Fibroblast of mammary gland (primary cell): ENCODE measurements at regions not wholly inside any gene's neighbourhood (a gene's known extent, or its start where the extent isn't known, plus 50 kb on each side); places are given as distances from the start of the nearest gene placed in this dataset.

Experiments
- DNase-seq: peaks from one replicate; pipeline ENCODE4 v3.0.0-alpha.2; 2010; ENCODE audit warnings: low read depth
- H3K4me3 ChIP-seq: 2 replicates; pipeline ENCODE4 v1.5.1; 2011; ENCODE audit warnings: low read depth, mild to moderate bottlenecking, low read length, moderate library complexity; ENCODE audit not compliant: control insufficient read depth
- TF ChIP-seq, protein P1 (sequence below): conservative IDR thresholded peaks from 2 replicates; pipeline ENCODE4 v1.5.1; 2011; ENCODE audit warnings: low read depth, low read length, inconsistent platforms; ENCODE audit not compliant: control insufficient read depth, insufficient read depth

DNA sequence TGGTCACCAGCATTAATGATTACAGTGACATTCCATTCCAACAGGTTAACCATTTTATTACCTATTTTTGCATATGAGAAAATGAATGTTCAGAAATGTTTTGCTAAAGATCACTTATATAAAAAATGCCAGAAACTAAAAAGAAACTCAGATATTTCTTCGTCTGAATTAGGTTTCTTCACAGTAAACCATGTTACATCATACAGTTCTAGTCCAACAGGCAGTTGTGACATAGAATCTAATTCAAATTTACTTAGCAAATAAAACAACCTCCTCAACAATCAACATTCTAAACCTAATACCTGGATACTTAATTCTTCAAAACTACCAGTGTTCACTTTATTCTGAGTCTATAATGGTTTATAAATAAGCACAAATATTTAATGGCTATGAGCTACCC is 416.3 kb upstream of the LRRTM4 start:
- DNase-seq = no peak
- no peak overlapping the region for H3K4me3 ChIP-seq
- TF ChIP-seq, protein P1, sequence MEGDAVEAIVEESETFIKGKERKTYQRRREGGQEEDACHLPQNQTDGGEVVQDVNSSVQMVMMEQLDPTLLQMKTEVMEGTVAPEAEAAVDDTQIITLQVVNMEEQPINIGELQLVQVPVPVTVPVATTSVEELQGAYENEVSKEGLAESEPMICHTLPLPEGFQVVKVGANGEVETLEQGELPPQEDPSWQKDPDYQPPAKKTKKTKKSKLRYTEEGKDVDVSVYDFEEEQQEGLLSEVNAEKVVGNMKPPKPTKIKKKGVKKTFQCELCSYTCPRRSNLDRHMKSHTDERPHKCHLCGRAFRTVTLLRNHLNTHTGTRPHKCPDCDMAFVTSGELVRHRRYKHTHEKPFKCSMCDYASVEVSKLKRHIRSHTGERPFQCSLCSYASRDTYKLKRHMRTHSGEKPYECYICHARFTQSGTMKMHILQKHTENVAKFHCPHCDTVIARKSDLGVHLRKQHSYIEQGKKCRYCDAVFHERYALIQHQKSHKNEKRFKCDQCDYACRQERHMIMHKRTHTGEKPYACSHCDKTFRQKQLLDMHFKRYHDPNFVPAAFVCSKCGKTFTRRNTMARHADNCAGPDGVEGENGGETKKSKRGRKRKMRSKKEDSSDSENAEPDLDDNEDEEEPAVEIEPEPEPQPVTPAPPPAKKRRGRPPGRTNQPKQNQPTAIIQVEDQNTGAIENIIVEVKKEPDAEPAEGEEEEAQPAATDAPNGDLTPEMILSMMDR = no peak

DNA sequence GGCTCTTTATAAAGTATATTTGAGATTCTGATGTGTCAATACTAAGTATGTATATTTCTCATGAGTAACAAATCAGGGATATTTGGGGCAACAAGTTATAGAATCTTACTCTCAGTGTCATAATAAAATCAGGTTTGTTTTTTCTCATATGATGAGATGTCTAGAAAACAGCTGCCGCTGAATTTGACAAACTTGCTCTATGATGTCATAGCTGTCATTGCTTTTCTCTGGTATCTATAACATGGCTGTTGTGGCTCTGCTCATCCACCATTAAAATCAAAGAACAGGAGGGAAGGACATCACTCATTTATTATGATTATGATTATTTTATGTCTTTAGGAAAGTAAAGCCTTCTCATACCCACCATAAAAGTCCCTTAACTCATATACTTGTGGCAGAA is 417.2 kb upstream of the LRRTM4 start:
- no peak for DNase-seq
- TF ChIP-seq, protein P1 = no peak
- no peak overlapping the region for H3K4me3 ChIP-seq

GRCh38 chr2:77939801-77940200 is 417.6 kb upstream of the LRRTM4 start:
- DNase-seq = no peak
- TF ChIP-seq, protein P1 = no peak
- no peak overlapping the region for H3K4me3 ChIP-seq

GRCh38 chr2:77954931-77955330 is 432.8 kb upstream of the LRRTM4 start:
- no peak overlapping the region for H3K4me3 ChIP-seq
- TF ChIP-seq, protein P1 = no peak
- DNase-seq = no peak

- H3K4me3 ChIP-seq = no peak overlapping the region
- TF ChIP-seq, protein P1 = no peak
- no peak for DNase-seq
These were observed 440.8 kb upstream of the LRRTM4 start for GRCh38 chr2:77962943-77963342.

DNA sequence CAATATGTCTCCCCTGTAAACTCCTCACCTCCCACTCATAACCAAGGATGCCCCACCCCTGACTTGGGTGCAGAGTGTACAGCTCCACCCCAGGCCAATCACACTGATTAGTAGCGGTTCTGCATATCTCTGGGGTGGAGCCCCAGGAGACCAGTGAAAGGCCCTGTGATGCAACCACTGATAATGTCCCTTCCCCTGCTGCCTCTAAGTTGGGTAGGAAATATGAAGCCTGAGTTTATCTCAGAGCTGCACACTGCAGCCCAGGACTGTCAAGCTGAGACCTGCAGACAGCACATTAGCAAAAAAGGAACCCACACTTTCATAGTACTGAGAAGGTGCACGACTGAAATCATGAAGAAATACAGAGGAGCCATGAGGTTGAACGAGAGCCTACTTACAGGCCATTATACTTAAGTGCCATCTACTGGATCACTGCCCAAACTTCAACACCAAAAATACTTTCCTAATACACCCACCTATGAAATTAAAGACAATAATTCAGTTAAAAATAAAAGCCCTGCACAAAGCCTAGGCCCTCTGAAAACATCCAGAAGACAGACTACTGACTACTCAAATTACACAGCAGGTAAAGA is 455.4 kb upstream of the LRRTM4 start:
- H3K4me3 ChIP-seq = no peak overlapping the region
- TF ChIP-seq, protein P1 = no peak
- DNase-seq = no peak

DNA sequence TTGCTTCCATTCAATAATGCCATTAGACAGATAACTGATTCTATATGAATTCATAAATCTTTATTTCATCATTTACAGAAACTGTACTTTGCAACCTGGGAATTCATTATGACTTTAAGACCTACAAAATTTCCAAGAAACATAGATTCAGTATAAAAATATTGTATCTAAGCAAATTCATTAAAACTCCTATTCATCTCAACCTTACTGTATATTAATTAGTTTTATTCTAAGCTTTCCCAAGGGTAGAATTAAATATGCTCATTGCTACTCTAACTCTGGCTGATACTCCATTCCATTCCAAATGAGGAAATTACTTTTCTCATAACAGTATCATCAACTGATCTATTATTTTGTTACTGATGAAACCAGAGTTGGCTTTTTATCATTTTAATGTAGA is 473.0 kb upstream of the LRRTM4 start:
- DNase-seq = no peak
- no peak overlapping the region for H3K4me3 ChIP-seq
- TF ChIP-seq, protein P1 = no peak
